ENCODE measurements at regions not wholly inside any gene's neighbourhood (a gene's known extent, or its start where the extent isn't known, plus 50 kb on each side); places are given as distances from the start of the nearest gene placed in this dataset.

- H3K36me3 ChIP-seq (ENCODE audit: control insufficient read depth, insufficient read depth, low read length), result no peaks in the 10 kb centered on the region
- WGBS (ENCODE audit: insufficient coverage), result 71% methylated on average over 2 of the region's 4 CpGs
- DNase-seq (ENCODE audit: low read depth in 4 of 6, low spot score in 6 of 6), result no peak
- no peak overlapping the region for H3K4me3 ChIP-seq (ENCODE audit: low read depth, low read length)
- no peaks in the 10 kb centered on the region for H3K27me3 ChIP-seq (ENCODE audit: control insufficient read depth, insufficient read depth, low read length)
- H3K9me3 ChIP-seq (ENCODE audit: control insufficient read depth, insufficient read depth, low read length), result no peaks in the 10 kb centered on the region
- no peaks in the 10 kb centered on the region for H3K4me1 ChIP-seq (ENCODE audit: control insufficient read depth, insufficient read depth, low read length)
- H3K27ac ChIP-seq (ENCODE audit: low read depth, low read length), result no peak overlapping the region
Observed at GRCh38 chr3:70519026-70519425, 206.6 kb upstream of the MDFIC2 start.

- Histone ChIP-seq H3K9me3 (ENCODE audit: control insufficient read depth, insufficient read depth, low read length) (no peaks in the 10 kb centered on the region), H3K4me3 (ENCODE audit: low read depth, low read length) (no peak overlapping the region), H3K4me1 (ENCODE audit: control insufficient read depth, insufficient read depth, low read length) (no peaks in the 10 kb centered on the region), H3K27me3 (ENCODE audit: control insufficient read depth, insufficient read depth, low read length) (no peaks in the 10 kb centered on the region), H3K36me3 (ENCODE audit: control insufficient read depth, insufficient read depth, low read length) (no peaks in the 10 kb centered on the region), H3K27ac (ENCODE audit: low read depth, low read length) (no peak overlapping the region)
- no peak for DNase-seq (ENCODE audit: low read depth in 4 of 6, low spot score in 6 of 6)
- WGBS (ENCODE audit: insufficient coverage), result 78% methylated on average over 4 of the region's 5 CpGs
Observed at GRCh38 chr3:70518356-70518755, 205.9 kb upstream of the MDFIC2 start.

- no peak overlapping the region for H3K27ac ChIP-seq (ENCODE audit: low read depth, low read length)
- no peaks in the 10 kb centered on the region for H3K36me3 ChIP-seq (ENCODE audit: control insufficient read depth, insufficient read depth, low read length)
- no peaks in the 10 kb centered on the region for H3K27me3 ChIP-seq (ENCODE audit: control insufficient read depth, insufficient read depth, low read length)
- no peak overlapping the region for H3K4me3 ChIP-seq (ENCODE audit: low read depth, low read length)
- no CpG with 5 or more reads among the region's 3 CpGs for WGBS (ENCODE audit: insufficient coverage)
- no peaks in the 10 kb centered on the region for H3K9me3 ChIP-seq (ENCODE audit: control insufficient read depth, insufficient read depth, low read length)
- peak in 2 of 6 donors; percentile 9 to 35 for DNase-seq (ENCODE audit: low read depth in 4 of 6, low spot score in 6 of 6)
- no peaks in the 10 kb centered on the region for H3K4me1 ChIP-seq (ENCODE audit: control insufficient read depth, insufficient read depth, low read length)
Observed at GRCh38 chr3:70517124-70517890, 204.9 kb upstream of the MDFIC2 start.

- Histone ChIP-seq H3K9me3 (ENCODE audit: control insufficient read depth, insufficient read depth, low read length) (no peaks in the 10 kb centered on the region), H3K27me3 (ENCODE audit: control insufficient read depth, insufficient read depth, low read length) (no peaks in the 10 kb centered on the region), H3K36me3 (ENCODE audit: control insufficient read depth, insufficient read depth, low read length) (no peaks in the 10 kb centered on the region), H3K4me3 (ENCODE audit: low read depth, low read length) (no peak overlapping the region), H3K4me1 (ENCODE audit: control insufficient read depth, insufficient read depth, low read length) (no peaks in the 10 kb centered on the region), H3K27ac (ENCODE audit: low read depth, low read length) (no peak overlapping the region)
- WGBS (ENCODE audit: insufficient coverage), result 83% methylated on average over 4 of the region's 4 CpGs
- DNase-seq (ENCODE audit: low read depth in 4 of 6, low spot score in 6 of 6), result peak in 1 of 6 donors; percentile 24
Observed at GRCh38 chr3:70516076-70516475, 203.6 kb upstream of the MDFIC2 start.

GRCh38 chr3:70507486-70507885, 195.0 kb upstream of the MDFIC2 start:
- H3K4me1 ChIP-seq (ENCODE audit: control insufficient read depth, insufficient read depth, low read length), result no peaks in the 10 kb centered on the region
- H3K27me3 ChIP-seq (ENCODE audit: control insufficient read depth, insufficient read depth, low read length), result no peaks in the 10 kb centered on the region
- 60% methylated on average over 1 of the region's 4 CpGs for WGBS (ENCODE audit: insufficient coverage)
- H3K9me3 ChIP-seq (ENCODE audit: control insufficient read depth, insufficient read depth, low read length), result no peaks in the 10 kb centered on the region
- no peak for DNase-seq (ENCODE audit: low read depth in 4 of 6, low spot score in 6 of 6)
- H3K36me3 ChIP-seq (ENCODE audit: control insufficient read depth, insufficient read depth, low read length), result no peaks in the 10 kb centered on the region
- no peak overlapping the region for H3K27ac ChIP-seq (ENCODE audit: low read depth, low read length)
- H3K4me3 ChIP-seq (ENCODE audit: low read depth, low read length), result no peak overlapping the region

- no peak overlapping the region for H3K27ac ChIP-seq (ENCODE audit: low read depth, low read length)
- 83% methylated on average over 1 of the region's 5 CpGs for WGBS (ENCODE audit: insufficient coverage)
- no peaks in the 10 kb centered on the region for H3K36me3 ChIP-seq (ENCODE audit: control insufficient read depth, insufficient read depth, low read length)
- no peak overlapping the region for H3K4me3 ChIP-seq (ENCODE audit: low read depth, low read length)
- no peaks in the 10 kb centered on the region for H3K4me1 ChIP-seq (ENCODE audit: control insufficient read depth, insufficient read depth, low read length)
- no peaks in the 10 kb centered on the region for H3K27me3 ChIP-seq (ENCODE audit: control insufficient read depth, insufficient read depth, low read length)
- H3K9me3 ChIP-seq (ENCODE audit: control insufficient read depth, insufficient read depth, low read length), result no peaks in the 10 kb centered on the region
- DNase-seq (ENCODE audit: low read depth in 4 of 6, low spot score in 6 of 6), result no peak
Observed at GRCh38 chr3:70506775-70507174, 194.3 kb upstream of the MDFIC2 start.

- no peaks in the 10 kb centered on the region for H3K27me3 ChIP-seq (ENCODE audit: control insufficient read depth, insufficient read depth, low read length)
- H3K36me3 ChIP-seq (ENCODE audit: control insufficient read depth, insufficient read depth, low read length), result no peaks in the 10 kb centered on the region
- H3K4me1 ChIP-seq (ENCODE audit: control insufficient read depth, insufficient read depth, low read length), result no peaks in the 10 kb centered on the region
- no peak overlapping the region for H3K27ac ChIP-seq (ENCODE audit: low read depth, low read length)
- H3K4me3 ChIP-seq (ENCODE audit: low read depth, low read length), result no peak overlapping the region
- no CpG with 5 or more reads among the region's 3 CpGs for WGBS (ENCODE audit: insufficient coverage)
- no peaks in the 10 kb centered on the region for H3K9me3 ChIP-seq (ENCODE audit: control insufficient read depth, insufficient read depth, low read length)
- no peak for DNase-seq (ENCODE audit: low read depth in 4 of 6, low spot score in 6 of 6)
Observed at GRCh38 chr3:70501561-70501960, 189.1 kb upstream of the MDFIC2 start.

GRCh38 chr3:70488816-70489215, 176.4 kb upstream of the MDFIC2 start:
- no peaks in the 10 kb centered on the region for H3K9me3 ChIP-seq (ENCODE audit: control insufficient read depth, insufficient read depth, low read length)
- no peak overlapping the region for H3K27ac ChIP-seq (ENCODE audit: low read depth, low read length)
- H3K4me1 ChIP-seq (ENCODE audit: control insufficient read depth, insufficient read depth, low read length), result no peaks in the 10 kb centered on the region
- no peak for DNase-seq (ENCODE audit: low read depth in 4 of 6, low spot score in 6 of 6)
- WGBS (ENCODE audit: insufficient coverage), result 20% methylated on average over 2 of the region's 7 CpGs
- no peak overlapping the region for H3K4me3 ChIP-seq (ENCODE audit: low read depth, low read length)
- no peaks in the 10 kb centered on the region for H3K27me3 ChIP-seq (ENCODE audit: control insufficient read depth, insufficient read depth, low read length)
- no peaks in the 10 kb centered on the region for H3K36me3 ChIP-seq (ENCODE audit: control insufficient read depth, insufficient read depth, low read length)

- H3K4me1 ChIP-seq (ENCODE audit: control insufficient read depth, insufficient read depth, low read length), result no peaks in the 10 kb centered on the region
- no peaks in the 10 kb centered on the region for H3K9me3 ChIP-seq (ENCODE audit: control insufficient read depth, insufficient read depth, low read length)
- H3K4me3 ChIP-seq (ENCODE audit: low read depth, low read length), result no peak overlapping the region
- peak in 1 of 6 donors; percentile 12 for DNase-seq (ENCODE audit: low read depth in 4 of 6, low spot score in 6 of 6)
- 75% methylated on average over 4 of the region's 5 CpGs for WGBS (ENCODE audit: insufficient coverage)
- no peaks in the 10 kb centered on the region for H3K27me3 ChIP-seq (ENCODE audit: control insufficient read depth, insufficient read depth, low read length)
- no peaks in the 10 kb centered on the region for H3K36me3 ChIP-seq (ENCODE audit: control insufficient read depth, insufficient read depth, low read length)
- no peak overlapping the region for H3K27ac ChIP-seq (ENCODE audit: low read depth, low read length)
Observed at GRCh38 chr3:70488131-70488530, 175.7 kb upstream of the MDFIC2 start.

GRCh38 chr3:70486414-70487017, 174.1 kb upstream of the MDFIC2 start:
- DNase-seq (ENCODE audit: low read depth in 4 of 6, low spot score in 6 of 6), result no peak

More at GRCh38 chr3:70486414-70487017, 174.1 kb upstream of the MDFIC2 start:
- H3K4me1 ChIP-seq (ENCODE audit: control insufficient read depth, insufficient read depth, low read length), result no peaks in the 10 kb centered on the region
- no peak overlapping the region for H3K27ac ChIP-seq (ENCODE audit: low read depth, low read length)
- H3K27me3 ChIP-seq (ENCODE audit: control insufficient read depth, insufficient read depth, low read length), result no peaks in the 10 kb centered on the region
- H3K36me3 ChIP-seq (ENCODE audit: control insufficient read depth, insufficient read depth, low read length), result no peaks in the 10 kb centered on the region
- H3K9me3 ChIP-seq (ENCODE audit: control insufficient read depth, insufficient read depth, low read length), result no peaks in the 10 kb centered on the region
- no peak overlapping the region for H3K4me3 ChIP-seq (ENCODE audit: low read depth, low read length)
- no CpG with 5 or more reads among the region's 2 CpGs for WGBS (ENCODE audit: insufficient coverage)

Measured in spinal cord (tissue), 9 donors.